B cell (primary cell): ENCODE measurements at regions not wholly inside any gene's neighbourhood (a gene's known extent, or its start where the extent isn't known, plus 50 kb on each side); places are given as distances from the start of the nearest gene placed in this dataset.

ENCODE experiments used
- ATAC-seq: fragments of 200-7000 bp; cut with Tn5 transposase; one replicate; pipeline ENCODE4 v1.10.0; 2021; ENCODE audit warnings: low read depth, mild to moderate bottlenecking, moderate number of reproducible peaks, moderate library complexity
- CTCF ChIA-PET: fragments of 350-600 bp; sonication (Branson Sonifier 250); formaldehyde crosslinking; loops from one replicate; lab custom pipeline; 2021; ENCODE audit warnings: antibody characterized with exemption, inconsistent platforms; lab: Charles Lee
- POLR2A ChIA-PET: fragments of 350-600 bp; sonication (Branson Sonifier 250); formaldehyde crosslinking; loops from one replicate; lab custom pipeline; 2021; ENCODE audit warnings: antibody characterized with exemption; lab: Charles Lee
- DNase-seq: peaks from one replicate; pipeline ENCODE4 v3.0.0; 2013
- H2AFZ ChIP-seq: 2 replicates; pipeline ENCODE4 v1.6.1; 2012; ENCODE audit warnings: mild to moderate bottlenecking, low read depth, low read length; ENCODE audit not compliant: insufficient read depth, poor library complexity, severe bottlenecking
- H3K27ac ChIP-seq, 2 donors: 1 replicate in 1 of 2; 2 replicates in 1 of 2; pipeline ENCODE4 v1.5.1; 2012 to 2013; ENCODE audit warnings: low read length in 2 of 2, mild to moderate bottlenecking in 2 of 2, moderate library complexity in 1 of 2
- H3K27me3 ChIP-seq, 4 experiments: fragments of 200-600 bp in 1 of 4; sonication (generic) in 1 of 4; replicated peaks in 1 of 4; 1 replicate in 2 of 4; 2 replicates in 2 of 4; pipeline versions ENCODE4 v1.6.1 to v1.7.0; 2013 to 2016; ENCODE audit warnings: low read length in 3 of 4, mild to moderate bottlenecking in 2 of 4, mixed read lengths in 1 of 4, moderate library complexity in 1 of 4; ENCODE audit not compliant: insufficient read depth in 4 of 4, control insufficient read depth in 3 of 4; ENCODE audit errors: control extremely low read depth in 1 of 4
- H3K36me3 ChIP-seq, 2 experiments: replicated peaks in 1 of 2; 1 replicate in 1 of 2; 2 replicates in 1 of 2; pipeline versions ENCODE4 v1.6.1 to v1.7.1; 2013; ENCODE audit warnings: low read length in 1 of 2; ENCODE audit not compliant: insufficient read depth in 2 of 2, control insufficient read depth in 1 of 2; ENCODE audit errors: control extremely low read depth in 1 of 2, extremely low read depth in 1 of 2
- H3K4me1 ChIP-seq, 2 donors: fragments of 200-600 bp in 1 of 2; sonication (generic) in 1 of 2; 1 replicate in 1 of 2; 2 replicates in 1 of 2; pipeline versions ENCODE4 v1.5.1 to v1.6.1; 2013 to 2017; ENCODE audit warnings: low read length in 2 of 2; ENCODE audit not compliant: control insufficient read depth in 2 of 2, insufficient read depth in 2 of 2
- H3K4me2 ChIP-seq: replicated peaks from 2 replicates; pipeline ENCODE3; 2012; ENCODE audit warnings: mild to moderate bottlenecking, low read depth, low read length; ENCODE audit not compliant: poor library complexity, severe bottlenecking
- H3K4me3 ChIP-seq, 5 experiments: fragments of 200-600 bp in 1 of 5; sonication (generic) in 1 of 5; 1 replicate in 3 of 5; 2 replicates in 2 of 5; pipeline versions ENCODE4 v1.5.1 to v1.7.0; 2011 to 2016; ENCODE audit warnings: low read length in 4 of 5, mild to moderate bottlenecking in 4 of 5, low read depth in 2 of 5, control low read depth in 1 of 5, moderate library complexity in 1 of 5; ENCODE audit not compliant: insufficient read depth in 1 of 5; ENCODE audit errors: control extremely low read depth in 1 of 5, extremely low read depth in 1 of 5
- H3K79me2 ChIP-seq: fragments of 200-600 bp; sonication (generic); one replicate; pipeline ENCODE4 v1.6.0; 2016; ENCODE audit warnings: low read length; ENCODE audit not compliant: control insufficient read depth, insufficient read depth
- H3K9ac ChIP-seq: fragments of 200-600 bp; sonication (generic); 2 replicates; pipeline ENCODE4 v1.6.1; 2017; ENCODE audit warnings: mild to moderate bottlenecking, low read length, moderate library complexity
- H3K9me3 ChIP-seq, 3 donors: one replicate each; pipeline versions ENCODE4 v1.6.1 to v1.7.1; 2013; ENCODE audit warnings: low read length in 2 of 3; ENCODE audit not compliant: control insufficient read depth in 2 of 3, insufficient read depth in 1 of 3; ENCODE audit errors: control extremely low read depth in 1 of 3
- H4K20me1 ChIP-seq: 2 replicates; pipeline ENCODE4 v1.6.0; 2012; ENCODE audit warnings: mild to moderate bottlenecking, low read length; ENCODE audit not compliant: insufficient read depth, control insufficient read depth, poor library complexity, severe bottlenecking
- H3K27ac Mint-ChIP-seq: one replicate; pipeline ENCODE4 v1.8.0; 2021; ENCODE audit warnings: mixed read lengths
- H3K27me3 Mint-ChIP-seq: one replicate; pipeline ENCODE4 v1.8.0; 2021; ENCODE audit warnings: mixed read lengths
- H3K4me1 Mint-ChIP-seq: one replicate; pipeline ENCODE4 v1.8.0; 2021; ENCODE audit warnings: mixed read lengths
- H3K4me3 Mint-ChIP-seq: one replicate; pipeline ENCODE4 v1.8.0; 2021; ENCODE audit warnings: mixed read lengths
- H3K9me3 Mint-ChIP-seq: one replicate; pipeline ENCODE4 v1.8.0; 2022; ENCODE audit warnings: mixed read lengths; ENCODE audit not compliant: insufficient read depth
- EZH2 ChIP-seq: IDR thresholded peaks from 2 replicates; pipeline ENCODE4 v1.6.1; 2012; ENCODE audit warnings: borderline replicate concordance, low read depth, mild to moderate bottlenecking, moderate library complexity, low read length; ENCODE audit not compliant: insufficient read depth, poor library complexity, severe bottlenecking
- WGBS: methylation state at CpG from one replicate; pipeline ENCODE4 v1.1.5; 2013; ENCODE audit warnings: missing lambda C conversion rate; ENCODE audit not compliant: insufficient coverage; 5-methylcytosine and 5-hydroxymethylcytosine counted together
- intact Hi-C: fragments of 100-400 bp; cut with micrococcal nuclease; formaldehyde crosslinking; loops from one replicate; pipeline ENCODE4 v1.10.0; 2022
- TF ChIP-seq, protein P1 (sequence below): fragments of 200-600 bp; IDR thresholded peaks from one replicate; pipeline ENCODE4 v1.8.0; 2022; ENCODE audit warnings: antibody characterized with exemption, mild to moderate bottlenecking

DNA sequence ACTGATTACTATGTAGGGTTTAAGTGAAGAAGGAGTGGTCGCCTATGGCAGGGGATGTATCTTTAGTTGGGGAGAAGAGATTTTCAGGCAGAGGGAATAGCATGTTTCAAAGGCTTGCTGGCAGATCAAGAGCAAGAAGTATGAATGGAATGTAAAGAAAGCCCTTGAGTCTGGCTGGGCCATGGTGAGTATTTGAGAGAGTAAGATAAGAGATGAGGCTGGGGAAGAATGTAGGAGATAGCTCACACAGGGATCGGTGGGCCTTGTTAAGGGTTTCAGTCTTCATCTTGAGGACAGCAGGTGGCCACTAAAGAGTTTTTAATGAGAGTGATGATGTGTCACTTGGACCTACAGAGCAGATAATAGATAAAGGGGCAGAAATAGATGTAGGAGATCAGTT is 319.1 kb upstream of the RPS6KA3 start:
- Histone ChIP-seq H3K36me3 (no peaks in the 10 kb centered on the region), H3K9ac (no peak overlapping the region), H3K4me2 (no peak overlapping the region), H3K4me3 (no peak overlapping the region), H3K79me2 (no peaks in the 10 kb centered on the region), H2AFZ (no peak overlapping the region), H3K27ac (no peak overlapping the region), H3K27me3 (no peaks in the 10 kb centered on the region), H3K9me3 (no peaks in the 10 kb centered on the region), H4K20me1 (no peaks in the 10 kb centered on the region), H3K4me1 (no peaks in the 10 kb centered on the region)
- ChIA-PET CTCF (no interaction called here), POLR2A (no interaction called here)
- WGBS = 95% methylated on average over 2 of the region's 2 CpGs
- intact Hi-C loops = no loop called here
- DNase-seq = no peak
- H3K27ac Mint-ChIP-seq = no peak overlapping the region
- TF ChIP-seq, protein P1, sequence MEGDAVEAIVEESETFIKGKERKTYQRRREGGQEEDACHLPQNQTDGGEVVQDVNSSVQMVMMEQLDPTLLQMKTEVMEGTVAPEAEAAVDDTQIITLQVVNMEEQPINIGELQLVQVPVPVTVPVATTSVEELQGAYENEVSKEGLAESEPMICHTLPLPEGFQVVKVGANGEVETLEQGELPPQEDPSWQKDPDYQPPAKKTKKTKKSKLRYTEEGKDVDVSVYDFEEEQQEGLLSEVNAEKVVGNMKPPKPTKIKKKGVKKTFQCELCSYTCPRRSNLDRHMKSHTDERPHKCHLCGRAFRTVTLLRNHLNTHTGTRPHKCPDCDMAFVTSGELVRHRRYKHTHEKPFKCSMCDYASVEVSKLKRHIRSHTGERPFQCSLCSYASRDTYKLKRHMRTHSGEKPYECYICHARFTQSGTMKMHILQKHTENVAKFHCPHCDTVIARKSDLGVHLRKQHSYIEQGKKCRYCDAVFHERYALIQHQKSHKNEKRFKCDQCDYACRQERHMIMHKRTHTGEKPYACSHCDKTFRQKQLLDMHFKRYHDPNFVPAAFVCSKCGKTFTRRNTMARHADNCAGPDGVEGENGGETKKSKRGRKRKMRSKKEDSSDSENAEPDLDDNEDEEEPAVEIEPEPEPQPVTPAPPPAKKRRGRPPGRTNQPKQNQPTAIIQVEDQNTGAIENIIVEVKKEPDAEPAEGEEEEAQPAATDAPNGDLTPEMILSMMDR = no peak
- TF ChIP-seq EZH2 = no peak
- ATAC-seq = no peak
- H3K27me3 Mint-ChIP-seq = no peaks in the 10 kb centered on the region
- H3K4me3 Mint-ChIP-seq = no peak overlapping the region
- no peaks in the 10 kb centered on the region for H3K4me1 Mint-ChIP-seq
- peaks cover 3% of the 10 kb centered on the region for H3K9me3 Mint-ChIP-seq

GRCh38 chrX:20571611-20572010 is 304.9 kb upstream of the RPS6KA3 start:
- H3K27ac ChIP-seq = no peak overlapping the region

More at GRCh38 chrX:20571611-20572010, 304.9 kb upstream of the RPS6KA3 start:
- no CpG with 5 or more reads among the region's 1 CpG for WGBS
- ATAC-seq (no peak), DNase-seq (no peak)
- Mint-ChIP-seq H3K4me3 (no peak overlapping the region), H3K27me3 (no peaks in the 10 kb centered on the region), H3K9me3 (no peaks in the 10 kb centered on the region), H3K27ac (no peak overlapping the region), H3K4me1 (no peaks in the 10 kb centered on the region)
- Histone ChIP-seq H4K20me1 (no peaks in the 10 kb centered on the region), H3K27me3 (peaks cover 0 to 3% (median 0%) of the 10 kb centered on the region in 4 experiments), H3K9me3 (no peaks in the 10 kb centered on the region), H3K9ac (no peak overlapping the region), H3K36me3 (no peaks in the 10 kb centered on the region), H3K4me3 (no peak overlapping the region), H3K4me1 (no peaks in the 10 kb centered on the region), H3K79me2 (no peaks in the 10 kb centered on the region), H3K4me2 (no peak overlapping the region), H2AFZ (no peak overlapping the region)
- ChIA-PET CTCF (no interaction called here), POLR2A (no interaction called here)
- intact Hi-C loops = no loop called here
- TF ChIP-seq EZH2 = no peak
- TF ChIP-seq, protein P1 = no peak
